ENCODE measurements at regions not wholly inside any gene's neighbourhood (a gene's known extent, or its start where the extent isn't known, plus 50 kb on each side); places are given as distances from the start of the nearest gene placed in this dataset.

DNA sequence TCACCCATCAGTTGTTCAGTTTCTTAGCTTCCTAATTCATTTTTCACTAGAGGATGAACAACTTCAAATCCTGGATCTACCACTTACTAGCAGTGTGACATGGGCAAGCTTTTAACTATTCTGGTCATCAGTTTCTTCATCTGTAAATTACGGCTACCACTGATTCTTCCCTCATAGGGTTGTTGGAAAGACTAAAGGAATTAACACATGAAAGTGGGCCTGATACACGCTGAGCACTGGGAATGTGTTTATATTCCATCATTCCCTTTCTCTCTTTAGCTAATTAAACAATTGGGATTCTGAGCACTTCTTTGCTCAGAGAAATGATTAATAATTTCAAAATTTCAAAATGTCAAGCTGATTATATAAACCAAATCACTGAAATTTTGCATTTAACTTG lies 862.3 kb upstream of the GCFC2 start:
- H3K27me3 ChIP-seq (ENCODE audit: control insufficient read depth, insufficient read depth, low read length): no peaks in the 10 kb centered on the region
- no peaks in the 10 kb centered on the region for H3K9me3 ChIP-seq (ENCODE audit: control insufficient read depth, insufficient read depth, low read length)
- H3K9ac ChIP-seq (ENCODE audit: low read depth, low read length): peak overlapping the region; percentile 18
- H3K4me1 ChIP-seq (ENCODE audit: control insufficient read depth, insufficient read depth, low read length): peaks cover 26% of the 10 kb centered on the region
- no peak overlapping the region for H3K4me3 ChIP-seq (ENCODE audit: low read depth, low read length)
- no peaks in the 10 kb centered on the region for H3K36me3 ChIP-seq (ENCODE audit: control insufficient read depth, insufficient read depth, low read length)

DNA sequence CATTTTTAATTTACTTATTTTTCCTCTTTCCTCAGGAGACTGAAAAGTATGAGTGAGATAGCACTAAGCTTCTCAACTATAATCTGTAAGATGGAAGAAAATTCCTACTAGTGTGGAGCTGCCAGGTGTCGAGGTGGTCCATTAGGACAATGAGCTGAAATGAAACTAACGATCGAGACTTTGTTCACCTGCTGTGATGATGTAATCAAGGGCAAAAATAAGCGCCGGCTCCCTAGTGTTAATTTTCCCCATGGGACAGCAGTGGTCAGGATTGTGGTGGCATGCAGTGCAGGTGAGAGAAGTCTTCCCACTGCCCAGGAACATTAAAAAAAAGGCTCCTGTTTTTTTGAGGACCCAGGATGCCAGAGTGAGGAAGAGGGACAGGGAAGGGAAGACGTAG lies 859.1 kb upstream of the GCFC2 start:
- Histone ChIP-seq H3K4me3 (ENCODE audit: low read depth, low read length) (no peak overlapping the region), H3K9ac (ENCODE audit: low read depth, low read length) (no peak overlapping the region), H3K27me3 (ENCODE audit: control insufficient read depth, insufficient read depth, low read length) (no peaks in the 10 kb centered on the region), H3K4me1 (ENCODE audit: control insufficient read depth, insufficient read depth, low read length) (peaks cover 26% of the 10 kb centered on the region), H3K9me3 (ENCODE audit: control insufficient read depth, insufficient read depth, low read length) (peaks cover 2% of the 10 kb centered on the region), H3K36me3 (ENCODE audit: control insufficient read depth, insufficient read depth, low read length) (no peaks in the 10 kb centered on the region)

DNA sequence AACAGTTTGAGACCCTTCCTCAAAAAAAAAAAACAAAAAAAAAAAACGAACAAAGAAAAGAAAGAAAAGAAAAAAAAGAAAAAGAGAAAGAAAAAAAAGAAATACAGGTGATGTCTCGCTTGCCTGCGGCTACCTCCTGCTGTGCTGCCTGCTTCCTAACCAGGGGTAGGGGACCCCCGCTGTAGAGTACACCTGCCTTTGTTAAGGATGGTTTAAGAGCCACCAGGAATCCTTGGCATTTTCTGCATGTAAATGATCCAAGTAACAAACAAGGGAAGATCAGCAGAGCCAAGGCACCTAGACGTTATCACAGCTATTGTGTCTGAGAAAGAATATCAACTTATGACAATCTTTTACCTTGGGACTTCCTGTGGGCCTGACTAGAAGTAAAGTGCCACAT lies 856.8 kb upstream of the GCFC2 start:
- Histone ChIP-seq H3K4me3 (ENCODE audit: low read depth, low read length) (no peak overlapping the region), H3K36me3 (ENCODE audit: control insufficient read depth, insufficient read depth, low read length) (no peaks in the 10 kb centered on the region), H3K4me1 (ENCODE audit: control insufficient read depth, insufficient read depth, low read length) (peaks cover 17% of the 10 kb centered on the region), H3K27me3 (ENCODE audit: control insufficient read depth, insufficient read depth, low read length) (no peaks in the 10 kb centered on the region), H3K9me3 (ENCODE audit: control insufficient read depth, insufficient read depth, low read length) (peaks cover 2% of the 10 kb centered on the region), H3K9ac (ENCODE audit: low read depth, low read length) (no peak overlapping the region)

DNA sequence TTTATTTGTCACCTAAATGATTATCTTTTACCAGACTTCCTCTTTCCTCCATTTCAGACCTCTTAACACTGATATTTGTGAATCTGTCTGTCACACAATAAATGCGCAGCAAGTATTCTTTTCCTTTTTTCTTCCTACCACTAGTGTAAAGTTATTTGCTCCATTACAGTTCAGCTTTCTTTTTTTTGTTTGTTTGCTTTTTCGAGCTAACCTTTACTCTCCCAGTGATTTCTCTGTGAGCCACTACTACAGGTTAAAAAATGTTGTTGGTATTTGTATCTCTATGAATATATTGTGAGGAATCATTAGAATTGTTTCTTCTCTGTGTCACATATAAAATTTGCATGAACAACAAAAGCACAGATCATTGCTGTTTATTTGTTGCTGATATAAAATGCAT lies 854.0 kb upstream of the GCFC2 start:
- no peaks in the 10 kb centered on the region for H3K4me1 ChIP-seq (ENCODE audit: control insufficient read depth, insufficient read depth, low read length)
- no peak overlapping the region for H3K9ac ChIP-seq (ENCODE audit: low read depth, low read length)
- H3K27me3 ChIP-seq (ENCODE audit: control insufficient read depth, insufficient read depth, low read length): no peaks in the 10 kb centered on the region

DNA sequence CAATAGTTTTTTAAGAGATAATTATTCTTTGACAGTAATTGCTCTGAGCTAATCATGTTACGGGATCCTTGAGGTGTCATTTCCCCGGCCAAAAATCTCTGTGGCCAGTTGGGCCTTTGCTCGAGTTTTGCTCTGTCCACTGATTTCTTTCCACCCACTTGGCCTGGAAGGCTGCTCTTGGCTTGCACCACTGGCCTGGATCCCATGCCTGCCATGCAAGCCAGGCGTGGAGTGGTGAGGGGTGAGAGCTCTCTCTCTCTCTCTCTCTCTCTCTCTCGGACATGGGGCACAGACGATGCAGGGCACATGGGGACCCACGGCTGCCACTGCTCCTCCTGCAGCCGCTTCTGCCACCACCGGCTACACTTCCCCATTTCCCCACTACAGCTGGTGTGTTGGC lies 853.0 kb upstream of the GCFC2 start:
- no peak overlapping the region for H3K9ac ChIP-seq (ENCODE audit: low read depth, low read length)
- H3K36me3 ChIP-seq (ENCODE audit: control insufficient read depth, insufficient read depth, low read length): no peaks in the 10 kb centered on the region
- no peaks in the 10 kb centered on the region for H3K27me3 ChIP-seq (ENCODE audit: control insufficient read depth, insufficient read depth, low read length)
- no peak overlapping the region for H3K4me3 ChIP-seq (ENCODE audit: low read depth, low read length)
- no peaks in the 10 kb centered on the region for H3K4me1 ChIP-seq (ENCODE audit: control insufficient read depth, insufficient read depth, low read length)
- peaks cover 2% of the 10 kb centered on the region for H3K9me3 ChIP-seq (ENCODE audit: control insufficient read depth, insufficient read depth, low read length)

More for the DNA sequence above, 854.0 kb upstream of the GCFC2 start:
- Histone ChIP-seq H3K9me3 (ENCODE audit: control insufficient read depth, insufficient read depth, low read length) (peaks cover 2% of the 10 kb centered on the region), H3K4me3 (ENCODE audit: low read depth, low read length) (no peak overlapping the region), H3K36me3 (ENCODE audit: control insufficient read depth, insufficient read depth, low read length) (no peaks in the 10 kb centered on the region)

DNA sequence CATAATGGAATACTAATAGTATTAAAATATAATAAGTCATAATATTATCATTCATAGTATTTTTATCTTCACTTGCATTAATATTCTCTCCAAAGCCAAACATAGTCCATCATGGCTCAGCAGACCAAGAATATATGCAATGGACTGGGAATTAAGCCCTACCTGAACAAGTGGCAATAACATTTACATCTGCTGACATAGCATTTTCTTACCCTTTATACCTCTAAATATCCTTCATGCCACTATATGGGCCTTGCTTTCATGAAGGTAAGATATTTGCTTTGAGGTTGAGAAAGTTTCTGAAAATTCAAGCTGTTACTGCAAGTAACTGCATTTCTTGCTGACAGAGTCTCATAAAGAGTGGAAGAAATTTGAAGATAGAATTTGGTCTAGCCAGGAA lies 847.4 kb upstream of the GCFC2 start:
- no peak overlapping the region for H3K9ac ChIP-seq (ENCODE audit: low read depth, low read length)
- H3K4me3 ChIP-seq (ENCODE audit: low read depth, low read length): no peak overlapping the region
- H3K27me3 ChIP-seq (ENCODE audit: control insufficient read depth, insufficient read depth, low read length): no peaks in the 10 kb centered on the region

DNA sequence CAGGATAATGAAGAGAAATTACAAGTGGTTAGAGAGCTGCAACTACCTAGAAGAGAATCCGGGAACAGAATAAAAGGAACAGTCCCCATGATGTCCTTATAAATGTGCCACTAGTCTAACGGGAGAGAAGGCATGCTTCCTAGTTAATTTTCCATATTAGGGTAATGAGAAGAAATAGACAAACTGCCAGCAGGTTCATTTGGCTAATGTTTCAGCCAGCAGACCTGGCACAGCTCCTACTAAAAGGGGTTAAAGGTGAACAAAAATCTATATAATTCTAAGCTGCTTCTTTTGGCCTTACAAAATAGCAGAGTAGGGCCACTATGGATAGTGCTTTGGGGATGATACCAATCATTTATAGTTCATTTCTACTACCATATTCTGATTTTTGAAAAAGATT lies 845.3 kb upstream of the GCFC2 start:
- Histone ChIP-seq H3K4me1 (ENCODE audit: control insufficient read depth, insufficient read depth, low read length) (no peaks in the 10 kb centered on the region), H3K9me3 (ENCODE audit: control insufficient read depth, insufficient read depth, low read length) (no peaks in the 10 kb centered on the region), H3K9ac (ENCODE audit: low read depth, low read length) (no peak overlapping the region), H3K27me3 (ENCODE audit: control insufficient read depth, insufficient read depth, low read length) (no peaks in the 10 kb centered on the region), H3K36me3 (ENCODE audit: control insufficient read depth, insufficient read depth, low read length) (no peaks in the 10 kb centered on the region), H3K4me3 (ENCODE audit: low read depth, low read length) (no peak overlapping the region)

More for the DNA sequence above, 847.4 kb upstream of the GCFC2 start:
- H3K4me1 ChIP-seq (ENCODE audit: control insufficient read depth, insufficient read depth, low read length): no peaks in the 10 kb centered on the region
- H3K36me3 ChIP-seq (ENCODE audit: control insufficient read depth, insufficient read depth, low read length): no peaks in the 10 kb centered on the region
- no peaks in the 10 kb centered on the region for H3K9me3 ChIP-seq (ENCODE audit: control insufficient read depth, insufficient read depth, low read length)

DNA sequence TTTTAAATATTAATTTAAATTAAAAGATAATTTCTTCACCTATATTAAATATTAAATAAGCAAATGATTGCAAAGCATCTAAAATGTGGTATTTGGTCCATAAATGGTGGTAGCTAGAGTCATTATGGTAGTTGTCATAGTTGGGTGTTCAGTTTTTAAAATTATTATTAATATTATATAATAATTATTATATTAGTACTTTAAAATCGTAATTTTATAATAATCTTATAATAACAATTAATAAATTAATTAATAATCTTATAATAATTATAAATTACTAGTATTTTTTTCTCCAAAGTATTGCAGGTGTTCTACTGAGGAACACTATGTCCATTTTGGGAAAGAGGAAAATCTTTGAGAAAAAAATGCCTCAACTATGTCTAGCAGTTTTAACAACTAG lies 835.5 kb upstream of the GCFC2 start:
- H3K4me3 ChIP-seq (ENCODE audit: low read depth, low read length): no peak overlapping the region
- H3K27me3 ChIP-seq (ENCODE audit: control insufficient read depth, insufficient read depth, low read length): no peaks in the 10 kb centered on the region
- H3K36me3 ChIP-seq (ENCODE audit: control insufficient read depth, insufficient read depth, low read length): no peaks in the 10 kb centered on the region
- H3K4me1 ChIP-seq (ENCODE audit: control insufficient read depth, insufficient read depth, low read length): peaks cover 4% of the 10 kb centered on the region
- H3K9me3 ChIP-seq (ENCODE audit: control insufficient read depth, insufficient read depth, low read length): no peaks in the 10 kb centered on the region
- no peak overlapping the region for H3K9ac ChIP-seq (ENCODE audit: low read depth, low read length)

DNA sequence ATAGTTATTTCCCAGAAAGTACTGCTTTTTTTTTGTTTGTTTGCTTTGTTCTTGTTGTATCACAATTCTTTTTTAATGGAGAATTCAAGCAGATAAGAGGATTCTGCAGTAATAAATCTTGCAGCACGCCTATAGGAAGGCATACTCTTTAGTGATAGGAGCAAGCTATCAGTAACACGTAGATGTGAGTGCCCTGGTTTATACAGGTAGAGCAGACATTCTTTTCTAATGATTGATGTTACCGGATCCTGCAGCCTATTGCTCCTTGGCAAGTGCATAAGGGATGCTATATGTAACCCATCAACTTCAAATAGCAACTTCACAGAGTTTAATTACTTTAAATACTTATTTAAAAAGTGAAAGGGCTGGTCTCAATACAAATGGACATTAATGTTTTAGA lies 834.2 kb upstream of the GCFC2 start:
- Histone ChIP-seq H3K36me3 (ENCODE audit: control insufficient read depth, insufficient read depth, low read length) (no peaks in the 10 kb centered on the region), H3K9ac (ENCODE audit: low read depth, low read length) (no peak overlapping the region), H3K9me3 (ENCODE audit: control insufficient read depth, insufficient read depth, low read length) (no peaks in the 10 kb centered on the region), H3K4me1 (ENCODE audit: control insufficient read depth, insufficient read depth, low read length) (peaks cover 4% of the 10 kb centered on the region), H3K4me3 (ENCODE audit: low read depth, low read length) (no peak overlapping the region), H3K27me3 (ENCODE audit: control insufficient read depth, insufficient read depth, low read length) (no peaks in the 10 kb centered on the region)

DNA sequence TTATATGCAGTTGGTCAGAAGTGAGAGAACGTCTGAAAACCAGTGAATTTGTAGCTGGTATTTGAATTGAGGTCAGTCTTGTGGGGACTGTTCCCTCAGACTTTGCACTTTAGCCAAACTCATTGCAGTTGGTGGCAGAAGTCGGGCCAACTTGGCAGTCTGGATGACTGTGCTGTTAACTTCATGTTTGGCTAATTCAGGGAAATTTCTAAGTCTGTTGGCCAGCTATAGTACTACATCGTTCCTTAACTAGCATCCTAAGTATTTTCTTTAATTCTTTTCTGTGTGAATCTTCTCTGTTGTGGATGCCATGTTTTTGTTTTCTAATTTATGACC lies 806.8 kb upstream of the GCFC2 start:
- H3K9ac ChIP-seq (ENCODE audit: low read depth, low read length): no peak overlapping the region
- no peaks in the 10 kb centered on the region for H3K4me1 ChIP-seq (ENCODE audit: control insufficient read depth, insufficient read depth, low read length)
- no peaks in the 10 kb centered on the region for H3K36me3 ChIP-seq (ENCODE audit: control insufficient read depth, insufficient read depth, low read length)
- no peaks in the 10 kb centered on the region for H3K27me3 ChIP-seq (ENCODE audit: control insufficient read depth, insufficient read depth, low read length)
- no peak overlapping the region for H3K4me3 ChIP-seq (ENCODE audit: low read depth, low read length)
- no peaks in the 10 kb centered on the region for H3K9me3 ChIP-seq (ENCODE audit: control insufficient read depth, insufficient read depth, low read length)

DNA sequence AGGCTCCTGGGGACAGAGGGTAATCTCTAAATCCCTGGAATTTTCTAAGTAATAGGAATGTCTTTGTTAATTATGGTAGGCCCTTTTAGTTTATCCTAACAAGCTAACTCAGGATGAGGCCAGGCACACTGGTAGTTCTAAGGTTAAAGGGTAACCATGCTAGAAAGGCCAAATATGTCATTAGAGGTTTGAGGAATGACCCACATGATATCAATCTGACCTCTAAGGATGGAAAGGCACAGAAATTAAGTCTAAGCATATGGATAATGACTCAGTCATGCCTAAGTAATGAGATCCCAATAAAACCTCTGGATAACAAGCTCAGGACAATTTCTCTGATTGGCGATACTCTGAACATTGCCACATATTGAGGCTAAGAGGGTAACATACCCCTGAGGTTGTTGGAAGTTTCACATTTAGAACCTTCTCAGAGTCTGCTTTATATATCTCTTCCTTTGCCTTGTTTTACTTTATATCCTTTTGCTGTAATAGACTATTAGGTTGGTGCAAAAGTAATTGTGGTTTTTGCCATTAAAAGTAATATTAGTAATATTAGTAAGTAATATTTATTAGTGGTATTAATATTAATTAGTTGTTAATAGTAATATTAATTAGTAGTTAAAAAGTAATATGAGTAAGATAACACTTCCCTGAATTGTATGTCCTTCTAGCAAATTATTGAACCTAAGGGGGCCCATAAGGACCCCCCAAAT lies 806.3 kb upstream of the GCFC2 start:
- no peaks in the 10 kb centered on the region for H3K9me3 ChIP-seq (ENCODE audit: control insufficient read depth, insufficient read depth, low read length)
- no peaks in the 10 kb centered on the region for H3K4me1 ChIP-seq (ENCODE audit: control insufficient read depth, insufficient read depth, low read length)
- H3K27me3 ChIP-seq (ENCODE audit: control insufficient read depth, insufficient read depth, low read length): no peaks in the 10 kb centered on the region
- H3K36me3 ChIP-seq (ENCODE audit: control insufficient read depth, insufficient read depth, low read length): no peaks in the 10 kb centered on the region
- no peak overlapping the region for H3K4me3 ChIP-seq (ENCODE audit: low read depth, low read length)
- no peak overlapping the region for H3K9ac ChIP-seq (ENCODE audit: low read depth, low read length)

DNA sequence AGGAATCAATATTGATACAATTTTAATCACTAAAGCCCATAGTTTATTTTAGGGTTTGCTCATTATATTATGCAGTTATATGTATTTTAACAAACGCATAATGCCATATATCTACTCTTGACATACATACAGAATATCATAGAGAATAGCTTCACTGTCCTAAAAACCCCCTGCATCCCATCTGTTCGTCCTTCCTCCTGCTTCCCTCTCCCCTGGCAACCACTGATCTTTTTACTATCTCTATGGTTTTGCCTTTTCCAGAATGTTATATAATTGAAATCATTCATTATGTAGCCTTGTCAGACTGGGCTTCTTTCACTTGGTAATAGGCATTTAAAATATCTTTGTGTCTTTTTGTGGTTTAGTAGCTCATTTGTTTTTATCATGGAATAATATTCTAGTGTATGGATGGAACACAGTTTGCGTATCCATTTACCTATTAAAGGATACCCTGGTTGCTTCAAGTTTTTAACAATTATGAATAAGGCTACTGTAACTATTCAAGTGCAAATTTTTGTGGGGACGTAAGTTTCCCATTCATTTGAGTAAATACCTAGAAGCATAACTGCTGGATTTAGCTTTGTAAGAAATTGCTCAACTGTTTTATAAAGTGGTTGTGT lies 801.6 kb upstream of the GCFC2 start:
- peaks cover 2% of the 10 kb centered on the region for H3K4me1 ChIP-seq (ENCODE audit: control insufficient read depth, insufficient read depth, low read length)
- no peak overlapping the region for H3K9ac ChIP-seq (ENCODE audit: low read depth, low read length)
- no peaks in the 10 kb centered on the region for H3K27me3 ChIP-seq (ENCODE audit: control insufficient read depth, insufficient read depth, low read length)
- H3K9me3 ChIP-seq (ENCODE audit: control insufficient read depth, insufficient read depth, low read length): no peaks in the 10 kb centered on the region
- H3K4me3 ChIP-seq (ENCODE audit: low read depth, low read length): no peak overlapping the region
- no peaks in the 10 kb centered on the region for H3K36me3 ChIP-seq (ENCODE audit: control insufficient read depth, insufficient read depth, low read length)

Data from iPS-15b (cell line).